GM13976 (cell line): ENCODE measurements at regions not wholly inside any gene's neighbourhood (a gene's known extent, or its start where the extent isn't known, plus 50 kb on each side); places are given as distances from the start of the nearest gene placed in this dataset.

Source experiments
- DNase-seq: peaks from one replicate; pipeline ENCODE4 v3.0.0; 2012; ENCODE audit warnings: low spot score
- CTCF ChIP-seq: IDR thresholded peaks from 2 replicates; pipeline ENCODE4 v1.5.1; 2012; ENCODE audit warnings: borderline replicate concordance, mild to moderate bottlenecking; ENCODE audit not compliant: insufficient read depth; ENCODE audit errors: extremely low read depth, missing control alignments, control extremely low read depth
- in situ Hi-C: fragments of 300-500 bp; cut with MboI; formaldehyde crosslinking; loops from one replicate; pipeline ENCODE4 v1.12.0; 2022; ENCODE audit warnings: low sequenced_read_pairs, mixed read lengths, inconsistent platforms; ENCODE audit not compliant: unreplicated experiment

GRCh38 chr11:32030875-32031503 is 59.9 kb upstream of the RCN1 start:
- TF ChIP-seq CTCF = no peak
- in situ Hi-C loops = no loop called here
- DNase-seq = no peak

- DNase-seq = no peak
- TF ChIP-seq CTCF = no peak
- in situ Hi-C loops = no loop called here
Measured at GRCh38 chr11:32029721-32030120, 61.2 kb upstream of the RCN1 start.

- in situ Hi-C loops = no loop called here
Measured at GRCh38 chr11:32028201-32028600, 62.7 kb upstream of the RCN1 start.

GRCh38 chr11:32026766-32027165 is 64.1 kb upstream of the RCN1 start:
- no peak for TF ChIP-seq CTCF
- DNase-seq = no peak
- in situ Hi-C loops = no loop called here

More at GRCh38 chr11:32028201-32028600, 62.7 kb upstream of the RCN1 start:
- DNase-seq = no peak
- no peak for TF ChIP-seq CTCF

GRCh38 chr11:32024948-32025347 is 65.9 kb upstream of the RCN1 start:
- no peak for TF ChIP-seq CTCF
- DNase-seq = no peak
- in situ Hi-C loops = no loop called here

- no peak for TF ChIP-seq CTCF
- no peak for DNase-seq
- in situ Hi-C loops = no loop called here
Measured at GRCh38 chr11:32023370-32024305, 67.2 kb upstream of the RCN1 start.
